OCI-LY7 (cell line): ENCODE measurements at regions not wholly inside any gene's neighbourhood (a gene's known extent, or its start where the extent isn't known, plus 50 kb on each side); places are given as distances from the start of the nearest gene placed in this dataset.

Experiments used
- BruUV-seq: library from RNA; stranded (reverse); fragments of 400-500 nt; replicated peaks from 2 replicates; lab custom pipeline; 2021; lab: Mats Ljungman, UMichigan
- CTCF ChIA-PET: fragments of 300-600 bp; sonication (Branson Sonifier 250); formaldehyde crosslinking; loops from one replicate; lab custom pipeline; 2022; ENCODE audit warnings: antibody characterized with exemption; ENCODE audit not compliant: unreplicated experiment; lab: Charles Lee
- POLR2A ChIA-PET: fragments of 300-600 bp; sonication (Branson Sonifier 250); formaldehyde crosslinking; loops from one replicate; lab custom pipeline; 2022; ENCODE audit warnings: antibody characterized with exemption; lab: Charles Lee
- DNase-seq: peaks from one replicate; pipeline ENCODE4 v3.0.0-alpha.2; 2015; ENCODE audit warnings: low spot score
- H2AFZ ChIP-seq: fragments of 200-600 bp; sonication (generic), shearing (Covaris generic); 2 replicates; pipeline ENCODE4 v1.6.1; 2014; ENCODE audit warnings: mild to moderate bottlenecking, antibody characterized with exemption, low read length, moderate library complexity
- H3K27ac ChIP-seq: fragments of 200-600 bp; sonication (generic); 2 replicates; pipeline ENCODE4 v1.5.1; 2014; ENCODE audit warnings: mixed run types, low read depth, mild to moderate bottlenecking, moderate library complexity, low read length, inconsistent platforms; ENCODE audit not compliant: poor library complexity, severe bottlenecking
- H3K36me3 ChIP-seq: fragments of 200-600 bp; sonication (generic); 2 replicates; pipeline ENCODE4 v1.6.1; 2014; ENCODE audit warnings: mild to moderate bottlenecking, antibody characterized with exemption, low read length, moderate library complexity, mixed read lengths; ENCODE audit not compliant: insufficient read depth
- H3K4me1 ChIP-seq: fragments of 200-600 bp; sonication (generic); 2 replicates; pipeline ENCODE4 v1.5.1; 2014; ENCODE audit warnings: mild to moderate bottlenecking, low read length; ENCODE audit not compliant: insufficient read depth, poor library complexity, severe bottlenecking
- H3K4me2 ChIP-seq: fragments of 200-600 bp; sonication (generic); 2 replicates; pipeline ENCODE4 v1.6.1; 2014; ENCODE audit warnings: mild to moderate bottlenecking, low read length
- H3K4me3 ChIP-seq: fragments of 200-600 bp; sonication (generic); 2 replicates; pipeline ENCODE4 v1.5.1; 2014; ENCODE audit warnings: mild to moderate bottlenecking, low read depth, low read length; ENCODE audit not compliant: poor library complexity, severe bottlenecking
- H3K79me2 ChIP-seq: fragments of 200-600 bp; sonication (generic); 2 replicates; pipeline ENCODE4 v1.6.1; 2016; ENCODE audit warnings: low read depth, mild to moderate bottlenecking, low read length, moderate library complexity, mixed read lengths; ENCODE audit not compliant: insufficient read depth
- H3K9me2 ChIP-seq: fragments of 200-600 bp; sonication (generic); 2 replicates; pipeline ENCODE4 v1.6.1; 2016; ENCODE audit warnings: mild to moderate bottlenecking, low read length, mixed read lengths; ENCODE audit not compliant: insufficient read depth
- H3K9me3 ChIP-seq: fragments of 200-600 bp; sonication (generic); 2 replicates; pipeline ENCODE4 v1.6.1; 2014; ENCODE audit warnings: mild to moderate bottlenecking, mixed run types, low read length, mixed read lengths
- H4K20me1 ChIP-seq: fragments of 200-600 bp; sonication (generic); 2 replicates; pipeline ENCODE4 v1.6.1; 2014; ENCODE audit warnings: mild to moderate bottlenecking, antibody characterized with exemption, low read length, moderate library complexity, mixed read lengths; ENCODE audit not compliant: insufficient read depth
- EZH2phosphoT487 ChIP-seq: fragments of 200-600 bp; sonication (generic); IDR thresholded peaks from 2 replicates; pipeline ENCODE4 v1.6.1; 2018; ENCODE audit warnings: low read depth, borderline replicate concordance, mild to moderate bottlenecking, mixed run types, antibody characterized with exemption, low read length, moderate library complexity, mixed read lengths
- intact Hi-C: fragments of 100-400 bp; cut with micrococcal nuclease; formaldehyde crosslinking; loops from one replicate; pipeline ENCODE4 v1.10.0; 2022; ENCODE audit not compliant: unreplicated experiment
- TF ChIP-seq, protein P1 (sequence below): fragments of 200-600 bp; sonication (generic); conservative IDR thresholded peaks from 2 replicates; pipeline ENCODE4 v1.5.1; 2014; ENCODE audit warnings: mild to moderate bottlenecking, antibody characterized with exemption, low read length, moderate library complexity, mixed read lengths

DNA sequence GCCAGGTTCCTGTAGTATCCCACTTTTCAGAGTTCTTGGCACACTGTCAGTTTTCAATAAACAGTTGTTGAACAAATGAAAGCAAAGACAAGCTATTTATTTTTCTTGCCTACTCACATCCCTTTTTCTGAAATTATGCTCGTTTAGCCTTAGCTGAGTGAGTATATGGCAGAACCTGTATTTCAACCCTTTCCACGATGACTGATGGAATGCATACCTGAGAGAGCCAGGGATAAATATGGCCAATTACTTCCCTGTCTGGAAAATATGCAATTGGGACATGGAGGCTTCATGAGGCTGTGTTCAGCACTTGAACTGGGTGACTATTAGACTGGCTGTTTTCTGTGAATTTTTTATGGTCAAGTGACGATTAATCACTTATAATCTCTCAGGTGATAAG lies 144.5 kb upstream of the POT1 start:
- ChIA-PET POLR2A (no interaction called here), CTCF (no interaction called here)
- H4K20me1 ChIP-seq, result no peaks in the 10 kb centered on the region
- H3K79me2 ChIP-seq, result no peaks in the 10 kb centered on the region
- no peak overlapping the region for H2AFZ ChIP-seq
- H3K4me1 ChIP-seq, result no peaks in the 10 kb centered on the region
- H3K9me2 ChIP-seq, result no peaks in the 10 kb centered on the region
- intact Hi-C loops, result no loop called here
- TF ChIP-seq EZH2phosphoT487, result no peak
- TF ChIP-seq, protein P1, sequence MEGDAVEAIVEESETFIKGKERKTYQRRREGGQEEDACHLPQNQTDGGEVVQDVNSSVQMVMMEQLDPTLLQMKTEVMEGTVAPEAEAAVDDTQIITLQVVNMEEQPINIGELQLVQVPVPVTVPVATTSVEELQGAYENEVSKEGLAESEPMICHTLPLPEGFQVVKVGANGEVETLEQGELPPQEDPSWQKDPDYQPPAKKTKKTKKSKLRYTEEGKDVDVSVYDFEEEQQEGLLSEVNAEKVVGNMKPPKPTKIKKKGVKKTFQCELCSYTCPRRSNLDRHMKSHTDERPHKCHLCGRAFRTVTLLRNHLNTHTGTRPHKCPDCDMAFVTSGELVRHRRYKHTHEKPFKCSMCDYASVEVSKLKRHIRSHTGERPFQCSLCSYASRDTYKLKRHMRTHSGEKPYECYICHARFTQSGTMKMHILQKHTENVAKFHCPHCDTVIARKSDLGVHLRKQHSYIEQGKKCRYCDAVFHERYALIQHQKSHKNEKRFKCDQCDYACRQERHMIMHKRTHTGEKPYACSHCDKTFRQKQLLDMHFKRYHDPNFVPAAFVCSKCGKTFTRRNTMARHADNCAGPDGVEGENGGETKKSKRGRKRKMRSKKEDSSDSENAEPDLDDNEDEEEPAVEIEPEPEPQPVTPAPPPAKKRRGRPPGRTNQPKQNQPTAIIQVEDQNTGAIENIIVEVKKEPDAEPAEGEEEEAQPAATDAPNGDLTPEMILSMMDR, result no peak
- DNase-seq, result no peak
- no peaks in the 10 kb centered on the region for H3K36me3 ChIP-seq
- no peak overlapping the region for H3K27ac ChIP-seq
- H3K4me2 ChIP-seq, result no peak overlapping the region
- no TSS peak for BruUV-seq
- no peaks in the 10 kb centered on the region for H3K9me3 ChIP-seq
- H3K4me3 ChIP-seq, result no peak overlapping the region

DNA sequence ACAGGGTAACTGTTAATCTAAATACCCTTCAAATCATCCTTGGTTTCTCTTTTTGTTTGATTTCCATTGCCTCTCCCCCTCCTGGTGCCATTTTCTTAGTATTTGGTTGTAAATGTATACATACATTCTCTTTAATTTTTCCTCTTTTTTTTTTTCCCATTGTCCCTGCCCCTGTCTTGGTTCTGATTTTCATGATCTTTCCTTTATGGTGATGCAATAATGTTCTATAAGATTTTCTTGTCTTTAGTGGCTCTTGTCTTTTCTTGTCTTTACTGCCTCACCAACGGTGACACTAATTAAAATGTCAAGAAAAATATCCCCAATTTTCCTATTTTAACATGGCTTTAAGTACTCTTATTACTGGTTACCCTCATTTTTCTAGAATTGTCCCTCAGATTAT lies 135.9 kb upstream of the POT1 start:
- Histone ChIP-seq H3K4me3 (no peak overlapping the region), H3K36me3 (no peaks in the 10 kb centered on the region), H3K27ac (no peak overlapping the region), H3K9me3 (no peaks in the 10 kb centered on the region), H3K4me1 (no peaks in the 10 kb centered on the region), H3K4me2 (no peak overlapping the region), H4K20me1 (no peaks in the 10 kb centered on the region), H3K79me2 (no peaks in the 10 kb centered on the region), H3K9me2 (no peaks in the 10 kb centered on the region), H2AFZ (no peak overlapping the region)
- no peak for DNase-seq
- BruUV-seq, result no TSS peak
- intact Hi-C loops, result no loop called here
- no peak for TF ChIP-seq EZH2phosphoT487
- TF ChIP-seq, protein P1, result no peak
- CTCF ChIA-PET, result no interaction called here
- POLR2A ChIA-PET, result interaction anchor here (0.6 kb wide), 1 partner anchor 55 kb away, joined by 3 read pairs; no protein-coding TSS in a partner anchor

GRCh38 chr7:125065001-125065400 lies 135.4 kb upstream of the POT1 start:
- Histone ChIP-seq H3K27ac (no peak overlapping the region), H3K4me1 (no peaks in the 10 kb centered on the region), H3K4me3 (no peak overlapping the region), H2AFZ (no peak overlapping the region), H4K20me1 (no peaks in the 10 kb centered on the region), H3K9me2 (no peaks in the 10 kb centered on the region), H3K4me2 (no peak overlapping the region), H3K9me3 (no peaks in the 10 kb centered on the region), H3K36me3 (no peaks in the 10 kb centered on the region), H3K79me2 (no peaks in the 10 kb centered on the region)
- ChIA-PET POLR2A (no interaction called here), CTCF (no interaction called here)
- DNase-seq, result no peak
- TF ChIP-seq, protein P1, result no peak
- TF ChIP-seq EZH2phosphoT487, result no peak
- intact Hi-C loops, result no loop called here
- BruUV-seq, result no TSS peak
